Kidney epithelial cell (primary cell): ENCODE measurements at regions not wholly inside any gene's neighbourhood (a gene's known extent, or its start where the extent isn't known, plus 50 kb on each side); places are given as distances from the start of the nearest gene placed in this dataset.
"Not testable (repeated sequence)": the region's sequence is repeated elsewhere in the genome, so short reads cannot be mapped to it uniquely, and the experiment has no call there.

Experiments
- DNase-seq: peaks from one replicate; pipeline ENCODE4 v3.0.0-alpha.2; 2010; ENCODE audit warnings: low read depth
- H3K27me3 ChIP-seq: 2 replicates; pipeline ENCODE4 v1.6.0; 2011; ENCODE audit warnings: low read length; ENCODE audit not compliant: control insufficient read depth, insufficient read depth
- H3K36me3 ChIP-seq: 2 replicates; pipeline ENCODE4 v1.5.1; 2011; ENCODE audit warnings: low read length; ENCODE audit not compliant: control insufficient read depth, insufficient read depth
- H3K4me3 ChIP-seq: 2 replicates; pipeline ENCODE4 v1.5.1; 2011; ENCODE audit warnings: low read depth, mild to moderate bottlenecking, control low read depth, low read length
- TF ChIP-seq, protein P1 (sequence below): IDR thresholded peaks from 2 replicates; pipeline ENCODE4 v1.5.1; 2011; ENCODE audit warnings: mild to moderate bottlenecking, moderate library complexity, low read length, control low read depth, inconsistent platforms; ENCODE audit not compliant: insufficient read depth, poor library complexity, severe bottlenecking

DNA sequence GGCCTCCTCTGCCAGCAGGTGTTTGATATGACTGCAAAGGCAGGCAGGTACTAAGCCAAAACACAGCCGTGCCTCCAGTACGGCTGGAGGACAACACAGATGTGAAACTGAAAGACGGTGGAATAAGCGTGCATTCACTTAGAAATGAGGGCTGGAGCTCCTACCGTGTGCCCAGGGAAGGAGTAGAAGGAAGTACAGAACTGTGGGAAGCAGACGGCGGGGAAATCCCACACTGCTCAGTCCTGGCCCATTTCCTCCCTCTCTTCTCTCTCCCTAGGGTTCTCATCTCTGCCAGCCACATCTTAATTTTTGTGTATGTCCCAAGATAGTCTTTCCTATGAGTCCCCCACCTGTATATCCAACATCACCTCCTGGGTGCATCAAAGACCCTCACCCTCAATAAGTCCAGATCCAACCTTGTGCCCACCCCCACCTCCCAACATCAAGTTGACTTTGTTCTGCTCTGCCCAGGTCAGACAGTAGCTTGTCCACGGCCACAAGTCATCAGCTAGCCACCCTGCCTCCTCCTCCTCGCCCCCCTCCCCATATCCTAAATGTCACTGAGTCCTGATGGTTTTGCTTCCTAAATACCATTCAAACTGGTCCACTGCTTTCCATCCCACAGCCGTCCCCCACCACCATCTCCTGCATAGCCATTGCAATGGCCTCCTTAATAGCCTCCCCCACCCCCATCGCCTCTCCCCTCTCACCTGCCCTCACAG lies 77.1 kb upstream of the RPL38 start:
- Histone ChIP-seq H3K36me3 (no peaks in the 10 kb centered on the region), H3K27me3 (no peaks in the 10 kb centered on the region)
- no peak for DNase-seq

DNA sequence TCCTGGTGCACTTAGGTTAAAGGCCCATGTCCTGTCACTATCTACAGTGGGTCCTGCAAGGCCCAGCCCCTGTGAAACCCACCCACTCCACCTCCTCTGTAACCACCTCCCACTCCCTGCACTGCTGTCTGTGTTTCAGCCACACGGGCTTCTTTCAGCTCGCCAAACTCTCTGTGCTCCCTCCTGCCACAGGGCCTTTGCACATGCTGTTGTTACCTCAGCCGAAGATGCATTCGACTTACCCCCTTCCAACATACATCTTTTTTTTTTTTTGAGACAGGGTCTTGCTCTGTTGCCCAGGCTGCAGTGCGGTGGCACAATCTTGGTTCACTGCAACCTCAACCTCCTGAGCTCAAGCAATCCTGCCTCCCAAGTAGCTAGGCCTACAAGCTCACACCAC lies 76.5 kb upstream of the RPL38 start:
- TF ChIP-seq, protein P1, sequence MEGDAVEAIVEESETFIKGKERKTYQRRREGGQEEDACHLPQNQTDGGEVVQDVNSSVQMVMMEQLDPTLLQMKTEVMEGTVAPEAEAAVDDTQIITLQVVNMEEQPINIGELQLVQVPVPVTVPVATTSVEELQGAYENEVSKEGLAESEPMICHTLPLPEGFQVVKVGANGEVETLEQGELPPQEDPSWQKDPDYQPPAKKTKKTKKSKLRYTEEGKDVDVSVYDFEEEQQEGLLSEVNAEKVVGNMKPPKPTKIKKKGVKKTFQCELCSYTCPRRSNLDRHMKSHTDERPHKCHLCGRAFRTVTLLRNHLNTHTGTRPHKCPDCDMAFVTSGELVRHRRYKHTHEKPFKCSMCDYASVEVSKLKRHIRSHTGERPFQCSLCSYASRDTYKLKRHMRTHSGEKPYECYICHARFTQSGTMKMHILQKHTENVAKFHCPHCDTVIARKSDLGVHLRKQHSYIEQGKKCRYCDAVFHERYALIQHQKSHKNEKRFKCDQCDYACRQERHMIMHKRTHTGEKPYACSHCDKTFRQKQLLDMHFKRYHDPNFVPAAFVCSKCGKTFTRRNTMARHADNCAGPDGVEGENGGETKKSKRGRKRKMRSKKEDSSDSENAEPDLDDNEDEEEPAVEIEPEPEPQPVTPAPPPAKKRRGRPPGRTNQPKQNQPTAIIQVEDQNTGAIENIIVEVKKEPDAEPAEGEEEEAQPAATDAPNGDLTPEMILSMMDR: no peak
- no peak overlapping the region for H3K4me3 ChIP-seq
- H3K36me3 ChIP-seq: no peaks in the 10 kb centered on the region
- no peaks in the 10 kb centered on the region for H3K27me3 ChIP-seq
- no peak for DNase-seq

More for the DNA sequence above, 77.1 kb upstream of the RPL38 start:
- TF ChIP-seq, protein P1: no peak
- H3K4me3 ChIP-seq: no peak overlapping the region

DNA sequence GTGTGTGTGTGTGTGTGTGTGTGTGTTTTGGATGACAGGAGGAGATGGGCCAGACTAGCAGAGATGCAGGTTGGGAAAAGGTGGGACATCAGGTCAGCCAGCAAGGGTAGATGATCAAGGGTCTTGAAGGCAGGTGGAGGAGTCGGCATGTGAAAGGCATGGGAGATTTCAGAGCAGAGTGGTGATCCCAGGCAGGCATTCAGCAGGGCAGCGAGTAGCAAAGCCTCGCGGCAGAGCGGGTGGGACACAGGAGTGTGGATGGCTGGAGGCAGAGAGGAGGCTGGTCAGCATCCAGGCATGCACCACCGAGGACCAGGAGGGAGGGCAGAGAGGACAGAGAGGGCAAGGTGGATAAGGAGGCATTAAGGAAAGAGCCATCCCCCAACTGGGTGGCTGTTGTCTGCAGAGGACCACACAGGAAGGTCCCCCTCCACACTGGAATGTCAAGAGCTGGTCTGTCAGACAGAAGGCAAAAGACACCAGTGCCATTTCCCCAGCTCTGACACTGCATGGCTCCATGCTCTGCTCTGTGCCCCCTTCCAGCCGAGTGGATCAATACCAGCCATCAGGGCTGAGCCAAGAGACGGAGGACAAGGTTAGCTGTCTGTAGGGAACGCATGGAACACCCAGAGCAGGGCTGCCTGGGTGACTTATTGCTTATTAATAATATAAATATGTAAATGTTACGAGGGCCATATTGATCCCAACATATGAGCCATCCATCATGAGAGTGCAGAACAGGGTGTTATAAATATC lies 74.8 kb upstream of the RPL38 start:
- Histone ChIP-seq H3K27me3 (peaks cover 3% of the 10 kb centered on the region), H3K36me3 (no peaks in the 10 kb centered on the region), H3K4me3 (no peak overlapping the region)
- no peak for DNase-seq
- TF ChIP-seq, protein P1: no peak

DNA sequence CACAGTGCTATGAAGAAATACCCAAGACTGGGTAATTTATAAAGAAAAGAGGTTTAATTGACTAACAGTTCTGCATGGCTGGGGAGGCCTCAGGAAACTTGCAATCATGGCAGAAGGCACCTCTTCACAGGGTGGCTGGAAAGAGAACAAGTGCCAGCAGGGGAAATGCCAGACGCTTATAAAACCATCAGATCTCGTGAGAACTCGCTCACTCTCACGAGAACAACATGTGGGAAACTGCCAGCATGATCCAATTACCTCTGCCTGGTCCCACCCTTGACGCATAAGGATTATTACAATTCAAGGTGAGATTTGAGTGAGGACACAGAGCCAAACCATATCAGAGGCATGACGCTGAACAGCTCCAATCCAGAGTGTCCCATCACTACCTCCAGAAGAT lies 73.7 kb upstream of the RPL38 start:
- H3K27me3 ChIP-seq: not testable (repeated sequence)

DNA sequence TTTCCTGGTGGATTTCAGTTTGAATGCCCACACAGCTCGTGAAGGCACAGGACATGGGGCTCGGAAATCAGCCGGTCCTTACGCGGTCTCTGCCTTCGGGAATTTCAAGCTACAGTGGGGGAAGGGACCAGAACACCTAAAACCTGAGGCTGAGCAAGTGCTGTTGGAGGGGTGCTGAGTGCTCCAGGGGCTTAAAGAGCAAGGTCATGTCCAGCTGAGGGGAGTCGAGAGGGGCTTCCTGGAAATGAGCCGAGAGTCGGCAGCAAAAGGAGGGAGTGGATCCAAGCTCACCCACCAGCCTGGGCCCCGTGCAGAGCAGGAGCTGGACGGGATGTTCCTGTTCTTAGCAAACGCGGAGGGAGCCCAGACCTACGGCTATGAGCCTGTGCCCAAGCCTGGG lies 73.2 kb upstream of the RPL38 start:
- TF ChIP-seq, protein P1: no peak
- no peak for DNase-seq
- Histone ChIP-seq H3K27me3 (peaks cover 5% of the 10 kb centered on the region), H3K36me3 (no peaks in the 10 kb centered on the region), H3K4me3 (no peak overlapping the region)

More for the DNA sequence above, 73.7 kb upstream of the RPL38 start:
- not testable (repeated sequence) for H3K36me3 ChIP-seq, DNase-seq, H3K4me3 ChIP-seq

DNA sequence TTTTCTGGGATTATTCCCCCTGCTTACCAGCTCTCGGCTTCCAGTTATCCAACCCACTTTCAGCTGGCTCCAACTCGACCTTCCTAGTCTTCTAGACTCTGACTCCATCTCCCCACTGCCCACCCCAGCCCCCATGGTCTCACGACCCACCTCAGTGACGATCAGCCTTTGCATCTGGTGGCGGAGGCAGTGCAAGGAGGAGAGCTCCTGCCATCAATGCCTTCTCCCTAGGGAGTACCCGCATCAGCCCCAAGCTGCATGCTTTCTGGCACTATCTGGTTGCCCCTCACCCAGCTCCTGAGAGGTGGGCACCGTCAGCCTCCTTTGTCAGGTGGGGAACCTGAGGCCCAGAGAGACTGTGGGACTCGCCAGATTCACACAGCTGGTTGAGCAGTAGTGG lies 72.6 kb upstream of the RPL38 start:
- Histone ChIP-seq H3K4me3 (no peak overlapping the region), H3K36me3 (no peaks in the 10 kb centered on the region), H3K27me3 (peaks cover 5% of the 10 kb centered on the region)
- TF ChIP-seq, protein P1: no peak
- DNase-seq: no peak
